Tibial artery (tissue), 4 donors: ENCODE measurements at regions not wholly inside any gene's neighbourhood (a gene's known extent, or its start where the extent isn't known, plus 50 kb on each side); places are given as distances from the start of the nearest gene placed in this dataset.

Source experiments
- DNase-seq, 2 donors: peaks; one replicate each; pipeline ENCODE4 v3.0.0-alpha.2; 2019
- H3K27ac ChIP-seq, 2 donors: fragments of 200-600 bp; sonication (generic) in 1 of 2; 1 replicate in 1 of 2; 2 replicates in 1 of 2; pipeline ENCODE4 v1.5.1; 2018 to 2019; ENCODE audit warnings: mild to moderate bottlenecking in 1 of 2
- H3K27me3 ChIP-seq, 2 donors: fragments of 200-600 bp; sonication (generic) in 1 of 2; one replicate each; pipeline versions ENCODE4 v1.5.1 to v1.6.0; 2016 to 2019
- H3K36me3 ChIP-seq, 3 donors: fragments of 200-600 bp; sonication (generic) in 2 of 3; one replicate each; pipeline ENCODE4 v1.5.1; 2016 to 2019; ENCODE audit warnings: mild to moderate bottlenecking in 2 of 3
- H3K4me1 ChIP-seq, 4 donors: fragments of 200-600 bp; sonication (generic) in 2 of 4; 1 replicate in 3 of 4; 2 replicates in 1 of 4; pipeline ENCODE4 v1.5.1; 2016 to 2019
- H3K4me3 ChIP-seq, 2 donors: fragments of 200-600 bp; sonication (generic) in 1 of 2; 1 replicate in 1 of 2; 2 replicates in 1 of 2; pipeline ENCODE4 v1.5.1; 2018 to 2019; ENCODE audit warnings: mild to moderate bottlenecking in 2 of 2
- H3K9me3 ChIP-seq, 3 donors: fragments of 200-600 bp; sonication (generic) in 1 of 3; one replicate each; pipeline ENCODE4 v1.5.1; 2016 to 2019
- CTCF ChIP-seq, 2 experiments: fragments of 200-600 bp in 1 of 2; fragments of 450-650 bp in 1 of 2; IDR thresholded peaks; one replicate each; pipeline ENCODE4 v1.5.1; 2017 to 2019; ENCODE audit warnings: antibody characterized with exemption in 2 of 2, mild to moderate bottlenecking in 1 of 2, moderate library complexity in 1 of 2
- intact Hi-C: fragments of 100-400 bp; cut with DNase I; formaldehyde crosslinking; loops from one replicate; pipeline ENCODE4 v1.15.0; 2023; ENCODE audit warnings: low total_unique reads

- Histone ChIP-seq H3K9me3 (no peaks in the 10 kb centered on the region), H3K36me3 (no peaks in the 10 kb centered on the region), H3K27me3 (no peaks in the 10 kb centered on the region), H3K4me1 (no peaks in the 10 kb centered on the region), H3K27ac (no peak overlapping the region), H3K4me3 (no peak overlapping the region)
- DNase-seq = no peak
- TF ChIP-seq CTCF (IDR thresholded peaks at IDR 0.05) = no peak
- intact Hi-C loops = no loop called here
Measured at GRCh38 chr18:75815767-75816166, 388.3 kb upstream of the SMIM21 start.

GRCh38 chr18:75812761-75813160 lies 385.3 kb upstream of the SMIM21 start:
- H3K4me1 ChIP-seq = peaks cover 0 to 12% (median 4%) of the 10 kb centered on the region in 4 donors
- H3K4me3 ChIP-seq = no peak overlapping the region
- intact Hi-C loops = no loop called here
- H3K9me3 ChIP-seq = no peaks in the 10 kb centered on the region
- H3K36me3 ChIP-seq = no peaks in the 10 kb centered on the region
- no peak overlapping the region for H3K27ac ChIP-seq
- no peak for TF ChIP-seq CTCF (IDR thresholded peaks at IDR 0.05)
- no peak for DNase-seq
- peaks cover 0 to 8% of the 10 kb centered on the region in 2 donors for H3K27me3 ChIP-seq

- intact Hi-C loops = no loop called here
- no peak for TF ChIP-seq CTCF (IDR thresholded peaks at IDR 0.05)
- H3K4me3 ChIP-seq = no peak overlapping the region
- DNase-seq = no peak
- H3K27me3 ChIP-seq = peaks cover 0 to 15% of the 10 kb centered on the region in 2 donors
- H3K36me3 ChIP-seq = no peaks in the 10 kb centered on the region
- H3K9me3 ChIP-seq = no peaks in the 10 kb centered on the region
- peaks cover 0 to 12% (median 4%) of the 10 kb centered on the region in 4 donors for H3K4me1 ChIP-seq
- H3K27ac ChIP-seq = no peak overlapping the region
Measured at GRCh38 chr18:75810961-75811551, 383.6 kb upstream of the SMIM21 start.

- no peak for TF ChIP-seq CTCF (IDR thresholded peaks at IDR 0.05)
- Histone ChIP-seq H3K4me3 (no peak overlapping the region), H3K27me3 (peaks cover 0 to 15% of the 10 kb centered on the region in 2 donors), H3K4me1 (peaks cover 0 to 12% (median 4%) of the 10 kb centered on the region in 4 donors), H3K9me3 (no peaks in the 10 kb centered on the region), H3K27ac (no peak overlapping the region), H3K36me3 (no peaks in the 10 kb centered on the region)
- DNase-seq = no peak
- intact Hi-C loops = no loop called here
Measured at GRCh38 chr18:75810516-75810915, 383.0 kb upstream of the SMIM21 start.

GRCh38 chr18:75809926-75810255 lies 382.4 kb upstream of the SMIM21 start:
- Histone ChIP-seq H3K36me3 (no peaks in the 10 kb centered on the region), H3K4me3 (peak overlapping the region in 1 of 2 donors; percentile 6), H3K9me3 (no peaks in the 10 kb centered on the region), H3K4me1 (peaks cover 0 to 12% (median 4%) of the 10 kb centered on the region in 4 donors), H3K27me3 (peaks cover 0 to 15% of the 10 kb centered on the region in 2 donors), H3K27ac (no peak overlapping the region)
- no peak for DNase-seq
- no peak for TF ChIP-seq CTCF (IDR thresholded peaks at IDR 0.05)
- intact Hi-C loops = no loop called here
